Osteoblast (primary cell): ENCODE measurements at regions not wholly inside any gene's neighbourhood (a gene's known extent, or its start where the extent isn't known, plus 50 kb on each side); places are given as distances from the start of the nearest gene placed in this dataset.

Experiments used
- DNase-seq: peaks from one replicate; pipeline ENCODE4 v3.0.0; 2011; ENCODE audit warnings: low spot score, mixed read lengths; ENCODE audit not compliant: insufficient read length; ENCODE audit errors: missing footprints
- H2AFZ ChIP-seq: 2 replicates; pipeline ENCODE4 v1.6.0; 2011; ENCODE audit warnings: mild to moderate bottlenecking, low read length
- H3K27ac ChIP-seq: 2 replicates; pipeline ENCODE4 v1.5.1; 2011; ENCODE audit warnings: mild to moderate bottlenecking, low read depth, low read length, moderate library complexity
- H3K27me3 ChIP-seq: 2 replicates; pipeline ENCODE4 v1.6.0; 2012; ENCODE audit warnings: mild to moderate bottlenecking, control low read depth, inconsistent platforms, low read length, moderate library complexity; ENCODE audit not compliant: insufficient read depth
- H3K36me3 ChIP-seq: 2 replicates; pipeline ENCODE4 v1.5.1; 2011; ENCODE audit warnings: mild to moderate bottlenecking, low read length, control low read depth, moderate library complexity; ENCODE audit not compliant: insufficient read depth
- H3K4me1 ChIP-seq: 2 replicates; pipeline ENCODE4 v1.5.1; 2011; ENCODE audit warnings: mild to moderate bottlenecking, low read length, control low read depth, moderate library complexity; ENCODE audit not compliant: insufficient read depth
- H3K4me2 ChIP-seq: 2 replicates; pipeline ENCODE4 v1.6.0; 2011; ENCODE audit warnings: mild to moderate bottlenecking, low read length; ENCODE audit not compliant: insufficient read depth
- H3K4me3 ChIP-seq: fragments of 200-600 bp; sonication (generic); 3 replicates; pipeline ENCODE4 v1.5.1; 2012; ENCODE audit warnings: mild to moderate bottlenecking, low read length, inconsistent platforms; ENCODE audit not compliant: insufficient read depth
- H3K79me2 ChIP-seq: 2 replicates; pipeline ENCODE4 v1.6.0; 2012; ENCODE audit warnings: mild to moderate bottlenecking, low read length, control low read depth, inconsistent platforms; ENCODE audit not compliant: insufficient read depth
- H3K9me3 ChIP-seq: 2 replicates; pipeline ENCODE4 v1.5.1; 2011; ENCODE audit warnings: low read depth, low read length, control low read depth
- H4K20me1 ChIP-seq: 2 replicates; pipeline ENCODE4 v1.6.0; 2012; ENCODE audit warnings: mild to moderate bottlenecking, low read length, control low read depth; ENCODE audit not compliant: insufficient read depth
- CTCF ChIP-seq: IDR thresholded peaks from 2 replicates; pipeline ENCODE4 v1.5.1; 2011; ENCODE audit warnings: mild to moderate bottlenecking, low read depth, low read length, moderate library complexity; ENCODE audit errors: extremely low read depth

DNA sequence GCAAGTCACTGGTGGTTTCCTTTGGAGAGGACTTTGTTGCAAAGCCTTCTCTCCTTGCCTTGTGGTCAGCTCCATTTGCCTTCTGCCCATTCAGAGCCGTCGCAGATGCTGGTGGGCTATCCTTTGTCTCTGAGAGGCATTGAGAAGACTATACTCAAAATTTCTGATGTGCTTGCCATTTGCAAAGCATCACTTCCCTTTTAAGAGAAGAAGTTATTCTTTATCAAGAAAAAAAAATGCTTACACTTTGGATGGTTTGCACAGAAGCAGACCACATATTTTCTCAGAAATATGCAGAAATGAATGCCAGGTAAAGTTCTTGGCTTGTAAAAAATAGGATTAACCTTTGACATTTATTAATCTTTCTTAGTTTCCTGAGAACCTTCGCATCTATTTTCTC is 195.8 kb upstream of the KLF4 start:
- no peaks in the 10 kb centered on the region for H4K20me1 ChIP-seq
- no peak overlapping the region for H3K27ac ChIP-seq
- no peak overlapping the region for H3K4me2 ChIP-seq
- no peak overlapping the region for H3K4me3 ChIP-seq
- no peaks in the 10 kb centered on the region for H3K4me1 ChIP-seq
- no peaks in the 10 kb centered on the region for H3K36me3 ChIP-seq
- no peaks in the 10 kb centered on the region for H3K27me3 ChIP-seq
- no peaks in the 10 kb centered on the region for H3K79me2 ChIP-seq
- H2AFZ ChIP-seq, result no peak overlapping the region
- TF ChIP-seq CTCF, result no peak
- DNase-seq, result no peak
- H3K9me3 ChIP-seq, result no peaks in the 10 kb centered on the region

DNA sequence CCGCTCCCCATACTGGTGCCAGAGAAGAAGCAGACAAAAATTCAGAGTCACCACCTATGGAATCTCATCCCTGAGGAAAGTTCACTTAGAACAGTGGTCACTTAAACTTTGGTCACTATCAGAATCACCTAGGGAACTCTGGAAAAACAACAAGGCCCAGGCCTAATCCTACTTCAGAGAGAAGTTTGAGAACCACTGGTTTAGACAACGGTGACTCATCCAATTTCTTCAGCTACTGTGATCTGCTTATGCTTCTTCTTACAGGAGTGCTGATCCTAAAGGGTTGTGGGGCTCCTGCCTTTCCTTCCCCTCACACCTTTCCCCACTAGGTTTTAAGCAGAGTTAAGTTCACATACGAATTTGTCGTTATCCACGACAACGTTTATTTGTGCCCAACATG is 194.7 kb upstream of the KLF4 start:
- Histone ChIP-seq H3K4me2 (no peak overlapping the region), H3K79me2 (no peaks in the 10 kb centered on the region), H3K9me3 (no peaks in the 10 kb centered on the region), H3K4me3 (no peak overlapping the region), H3K4me1 (no peaks in the 10 kb centered on the region), H4K20me1 (no peaks in the 10 kb centered on the region), H3K27me3 (no peaks in the 10 kb centered on the region), H3K27ac (no peak overlapping the region), H2AFZ (peak overlapping the region; percentile 30), H3K36me3 (no peaks in the 10 kb centered on the region)
- peak; percentile 41 for DNase-seq
- no peak for TF ChIP-seq CTCF

GRCh38 chr9:107683566-107683965 is 194.0 kb upstream of the KLF4 start:
- Histone ChIP-seq H3K27ac (no peak overlapping the region), H3K4me2 (no peak overlapping the region), H4K20me1 (no peaks in the 10 kb centered on the region), H3K79me2 (no peaks in the 10 kb centered on the region), H2AFZ (peak overlapping the region; percentile 30), H3K27me3 (no peaks in the 10 kb centered on the region), H3K4me3 (no peak overlapping the region), H3K36me3 (no peaks in the 10 kb centered on the region), H3K4me1 (no peaks in the 10 kb centered on the region), H3K9me3 (no peaks in the 10 kb centered on the region)
- TF ChIP-seq CTCF, result no peak
- DNase-seq, result no peak

- H3K9me3 ChIP-seq, result no peaks in the 10 kb centered on the region
- no peaks in the 10 kb centered on the region for H3K27me3 ChIP-seq
- DNase-seq, result no peak
- no peak overlapping the region for H3K27ac ChIP-seq
- H2AFZ ChIP-seq, result no peak overlapping the region
- no peaks in the 10 kb centered on the region for H4K20me1 ChIP-seq
- H3K4me3 ChIP-seq, result no peak overlapping the region
- no peaks in the 10 kb centered on the region for H3K79me2 ChIP-seq
- no peak for TF ChIP-seq CTCF
- H3K36me3 ChIP-seq, result no peaks in the 10 kb centered on the region
- H3K4me1 ChIP-seq, result no peaks in the 10 kb centered on the region
- H3K4me2 ChIP-seq, result no peak overlapping the region
Observed at GRCh38 chr9:107681988-107682387, 192.4 kb upstream of the KLF4 start.
